HG02571 (cell line): ENCODE measurements at regions not wholly inside any gene's neighbourhood (a gene's known extent, or its start where the extent isn't known, plus 50 kb on each side); places are given as distances from the start of the nearest gene placed in this dataset.
"Not testable (repeated sequence)": the region's sequence is repeated elsewhere in the genome, so short reads cannot be mapped to it uniquely, and the experiment has no call there.

ENCODE experiments used
- ATAC-seq: cut with Tn5 transposase; IDR thresholded peaks from one replicate; pipeline ENCODE4 v1.9.1; 2021; ENCODE audit warnings: mild to moderate bottlenecking, moderate library complexity; ENCODE audit not compliant: unreplicated experiment

- ATAC-seq: not testable (repeated sequence)
These were observed 189.4 kb downstream of the TTC6 start for GRCh38 chr14:37784827-37785223.

- ATAC-seq: not testable (repeated sequence)
These were observed 189.9 kb downstream of the TTC6 start for GRCh38 chr14:37785298-37785697.

- not testable (repeated sequence) for ATAC-seq
These were observed 190.7 kb downstream of the TTC6 start for GRCh38 chr14:37786114-37786625.

- ATAC-seq: no peak
These were observed 192.6 kb downstream of the TTC6 start for GRCh38 chr14:37787879-37788494.

GRCh38 chr14:37791384-37792036, 196.1 kb downstream of the TTC6 start:
- no peak for ATAC-seq

GRCh38 chr14:37792124-37792523, 196.7 kb downstream of the TTC6 start:
- ATAC-seq: no peak

- no peak for ATAC-seq
These were observed 201.4 kb downstream of the TTC6 start for GRCh38 chr14:37796703-37797416.

GRCh38 chr14:37797675-37798074, 202.2 kb downstream of the TTC6 start:
- no peak for ATAC-seq

- no peak for ATAC-seq
These were observed 212.3 kb downstream of the TTC6 start for GRCh38 chr14:37807722-37808121.

GRCh38 chr14:37810094-37810801, 214.8 kb downstream of the TTC6 start:
- ATAC-seq: no peak

GRCh38 chr14:37813732-37814131, 218.3 kb downstream of the TTC6 start:
- ATAC-seq: no peak

- ATAC-seq: no peak
These were observed 220.7 kb downstream of the TTC6 start for GRCh38 chr14:37816135-37816534.

GRCh38 chr14:37816743-37817295, 221.4 kb downstream of the TTC6 start:
- no peak for ATAC-seq

GRCh38 chr14:37819155-37820015, 224.0 kb downstream of the TTC6 start:
- ATAC-seq: no peak

GRCh38 chr14:37820810-37821209, 225.4 kb downstream of the TTC6 start:
- not testable (repeated sequence) for ATAC-seq

GRCh38 chr14:37824939-37825712, 229.7 kb downstream of the TTC6 start:
- no peak for ATAC-seq

- ATAC-seq: no peak
These were observed 231.4 kb downstream of the TTC6 start for GRCh38 chr14:37826869-37827268.

GRCh38 chr14:37830271-37830670, 234.8 kb downstream of the TTC6 start:
- ATAC-seq: no peak

GRCh38 chr14:37834275-37834674, 238.8 kb downstream of the TTC6 start:
- no peak for ATAC-seq
